ENCODE measurements at regions not wholly inside any gene's neighbourhood (a gene's known extent, or its start where the extent isn't known, plus 50 kb on each side); places are given as distances from the start of the nearest gene placed in this dataset.
"Not testable (repeated sequence)": the region's sequence is repeated elsewhere in the genome, so short reads cannot be mapped to it uniquely, and the experiment has no call there.

GRCh38 chr3:4231041-4231440, 72.1 kb upstream of the SETMAR start:
- DNase-seq, result no peak

GRCh38 chr3:4232798-4233197, 70.4 kb upstream of the SETMAR start:
- no peak for DNase-seq

GRCh38 chr3:4233488-4233887, 69.7 kb upstream of the SETMAR start:
- no peak for DNase-seq

GRCh38 chr3:4234889-4235288, 68.3 kb upstream of the SETMAR start:
- DNase-seq, result no peak

GRCh38 chr3:4235690-4236089, 67.5 kb upstream of the SETMAR start:
- DNase-seq, result no peak

GRCh38 chr3:4241595-4242170, 61.5 kb upstream of the SETMAR start:
- DNase-seq, result no peak

- no peak for DNase-seq
These were observed 57.5 kb upstream of the SETMAR start for GRCh38 chr3:4245671-4246070.

- no peak for DNase-seq
These were observed 55.8 kb upstream of the SETMAR start for GRCh38 chr3:4247391-4247790.

GRCh38 chr3:4250064-4250463, 53.1 kb upstream of the SETMAR start:
- no peak for DNase-seq

GRCh38 chr3:4251412-4251811, 51.8 kb upstream of the SETMAR start:
- no peak for DNase-seq

- not testable (repeated sequence) for DNase-seq
These were observed 49.9 kb upstream of the SETMAR start for GRCh38 chr3:4253072-4253832.
